ENCODE measurements at regions not wholly inside any gene's neighbourhood (a gene's known extent, or its start where the extent isn't known, plus 50 kb on each side); places are given as distances from the start of the nearest gene placed in this dataset.

GRCh38 chr2:118231759-118232158, 143.5 kb downstream of the INSIG2 start:
- no peak overlapping the region for H3K4me3 ChIP-seq (ENCODE audit: low read length)
- no peaks in the 10 kb centered on the region for H4K20me1 ChIP-seq (ENCODE audit: control insufficient read depth, insufficient read depth, low read depth, low read length)
- no peak overlapping the region for H3K4me2 ChIP-seq (ENCODE audit: low read length)

GRCh38 chr2:118227698-118228508, 139.6 kb downstream of the INSIG2 start:
- TF ChIP-seq EZH2phosphoT487 (IDR thresholded peaks at IDR 0.05; ENCODE audit: borderline replicate concordance, low read length) = no peak
- no peak for TF ChIP-seq CTCF (IDR thresholded peaks at IDR 0.05; ENCODE audit: low read depth, low read length, poor library complexity, severe bottlenecking)

More at GRCh38 chr2:118231759-118232158, 143.5 kb downstream of the INSIG2 start:
- Histone ChIP-seq H3K27ac (ENCODE audit: low read depth, low read length) (no peak overlapping the region), H3K27me3 (ENCODE audit: control insufficient read depth, low read length) (no peaks in the 10 kb centered on the region; the same call in 1 of the 2 replicates), H3K9me2 (replicated peaks; ENCODE audit: control insufficient read depth, low read length) (no peaks in the 10 kb centered on the region), H3K79me2 (ENCODE audit: control insufficient read depth, low read length) (no peaks in the 10 kb centered on the region), H3K9me3 (ENCODE audit: control insufficient read depth, insufficient read depth, low read length) (no peaks in the 10 kb centered on the region), H3K36me3 (ENCODE audit: control insufficient read depth, low read length) (no peaks in the 10 kb centered on the region), H3K4me1 (ENCODE audit: control insufficient read depth, low read length) (no peaks in the 10 kb centered on the region), H3F3A (ENCODE audit: control insufficient read depth, insufficient read depth) (no peaks in the 10 kb centered on the region)
- no peak for TF ChIP-seq EZH2phosphoT487 (IDR thresholded peaks at IDR 0.05; ENCODE audit: borderline replicate concordance, low read length)
- no peak for TF ChIP-seq CTCF (IDR thresholded peaks at IDR 0.05; ENCODE audit: low read depth, low read length, poor library complexity, severe bottlenecking)

GRCh38 chr2:118225666-118226065, 137.4 kb downstream of the INSIG2 start:
- Histone ChIP-seq H3K9me3 (ENCODE audit: control insufficient read depth, insufficient read depth, low read length) (no peaks in the 10 kb centered on the region), H3K36me3 (ENCODE audit: control insufficient read depth, low read length) (no peaks in the 10 kb centered on the region), H3K9me2 (replicated peaks; ENCODE audit: control insufficient read depth, low read length) (no peaks in the 10 kb centered on the region), H4K20me1 (ENCODE audit: control insufficient read depth, insufficient read depth, low read depth, low read length) (no peaks in the 10 kb centered on the region), H3K79me2 (ENCODE audit: control insufficient read depth, low read length) (no peaks in the 10 kb centered on the region), H3K4me1 (ENCODE audit: control insufficient read depth, low read length) (peaks cover 19% of the 10 kb centered on the region), H3F3A (ENCODE audit: control insufficient read depth, insufficient read depth) (0 out of 2 replicates have a peak, but pooled peaks cover 2% of the 10 kb centered on the region), H3K4me3 (ENCODE audit: low read length) (no peak overlapping the region), H3K27me3 (ENCODE audit: control insufficient read depth, low read length) (peaks cover 50% of the 10 kb centered on the region), H3K4me2 (ENCODE audit: low read length) (no peak overlapping the region), H3K27ac (ENCODE audit: low read depth, low read length) (no peak overlapping the region)
- no peak for TF ChIP-seq EZH2phosphoT487 (IDR thresholded peaks at IDR 0.05; ENCODE audit: borderline replicate concordance, low read length)
- TF ChIP-seq CTCF (IDR thresholded peaks at IDR 0.05; ENCODE audit: low read depth, low read length, poor library complexity, severe bottlenecking) = no peak

More at GRCh38 chr2:118227698-118228508, 139.6 kb downstream of the INSIG2 start:
- Histone ChIP-seq H3F3A (ENCODE audit: control insufficient read depth, insufficient read depth) (no peaks in the 10 kb centered on the region), H3K79me2 (ENCODE audit: control insufficient read depth, low read length) (no peaks in the 10 kb centered on the region), H3K4me2 (ENCODE audit: low read length) (no peak overlapping the region), H3K27me3 (ENCODE audit: control insufficient read depth, low read length) (peaks cover 33% of the 10 kb centered on the region), H3K4me3 (ENCODE audit: low read length) (no peak overlapping the region), H3K27ac (ENCODE audit: low read depth, low read length) (no peak overlapping the region), H3K36me3 (ENCODE audit: control insufficient read depth, low read length) (no peaks in the 10 kb centered on the region), H4K20me1 (ENCODE audit: control insufficient read depth, insufficient read depth, low read depth, low read length) (no peaks in the 10 kb centered on the region), H3K9me2 (replicated peaks; ENCODE audit: control insufficient read depth, low read length) (no peaks in the 10 kb centered on the region), H3K4me1 (ENCODE audit: control insufficient read depth, low read length) (peaks cover 19% of the 10 kb centered on the region), H3K9me3 (ENCODE audit: control insufficient read depth, insufficient read depth, low read length) (no peaks in the 10 kb centered on the region)

All from DOHH2 (cell line).